Heart right ventricle (tissue), 16 donors: ENCODE measurements at regions not wholly inside any gene's neighbourhood (a gene's known extent, or its start where the extent isn't known, plus 50 kb on each side); places are given as distances from the start of the nearest gene placed in this dataset.

ENCODE experiments used
- ATAC-seq, 8 donors: fragments of 200-7000 bp; cut with Tn5 transposase; one replicate each; pipeline ENCODE4 v1.9.1; 2020; ENCODE audit warnings: mild to moderate bottlenecking in 8 of 8, moderate library complexity in 8 of 8, moderate number of reproducible peaks in 1 of 8
- DNase-seq, 2 donors: peaks; one replicate each; pipeline ENCODE4 v3.0.0-alpha.2; 2020
- H3K27ac ChIP-seq, 10 donors: fragments of 200-600 bp; sonication (generic) in 2 of 10; one replicate each; pipeline versions ENCODE4 v1.5.0 to v1.8.0; 2020 to 2022; ENCODE audit warnings: mild to moderate bottlenecking in 3 of 10
- H3K27me3 ChIP-seq, 7 donors: fragments of 200-600 bp; one replicate each; pipeline ENCODE4 v1.8.0; 2021 to 2022; ENCODE audit warnings: mild to moderate bottlenecking in 2 of 7
- H3K36me3 ChIP-seq, 9 donors: fragments of 200-600 bp; sonication (generic) in 1 of 9; one replicate each; pipeline versions ENCODE4 v1.5.0 to v1.8.0; 2020 to 2022; ENCODE audit warnings: mild to moderate bottlenecking in 2 of 9
- H3K4me1 ChIP-seq, 9 donors: fragments of 200-600 bp; sonication (generic) in 1 of 9; one replicate each; pipeline versions ENCODE4 v1.5.0 to v1.8.0; 2020 to 2022; ENCODE audit warnings: mild to moderate bottlenecking in 4 of 9
- H3K4me3 ChIP-seq, 10 donors: fragments of 200-600 bp; sonication (generic) in 2 of 10; one replicate each; pipeline versions ENCODE4 v1.5.0 to v1.8.0; 2020 to 2022; ENCODE audit warnings: mild to moderate bottlenecking in 7 of 10, moderate library complexity in 2 of 10
- H3K9me3 ChIP-seq, 11 donors: fragments of 200-600 bp in 10 of 11; sonication (generic) in 2 of 11; one replicate each; pipeline versions ENCODE4 v1.5.0 to v1.8.0; 2013 to 2022; ENCODE audit warnings: mild to moderate bottlenecking in 2 of 11, control low read depth in 1 of 11, moderate library complexity in 1 of 11
- CTCF ChIP-seq, 9 donors: fragments of 200-600 bp; sonication (generic) in 2 of 9; IDR thresholded peaks; one replicate each; pipeline versions ENCODE4 v1.5.0 to v1.8.0; 2021 to 2022; ENCODE audit warnings: antibody characterized with exemption in 9 of 9, mild to moderate bottlenecking in 5 of 9, moderate library complexity in 1 of 9
- WGBS, 2 donors: extraction: QIAGEN DNeasy Blood & Tissue Kit; methylation state at CpG; one replicate each; pipeline ENCODE4 v1.1.7; 2013; ENCODE audit warnings: inconsistent platforms in 1 of 2; 5-methylcytosine and 5-hydroxymethylcytosine counted together
- intact Hi-C, 10 donors: fragments of 100-400 bp; cut with DNase I; formaldehyde crosslinking; loops; one replicate each; pipeline versions ENCODE4 v1.11.1 to v1.14.2; 2022
- donor health status: Arrhythmogenic right ventricular cardiomyopathy.
- donor health status: ischemic (EF 13 %, LVEDD 7.1; RV severe dilation, severe dysfunction).
- donor health status: healthy with polysubstance abuse.
- donor health status: DM: no; HTN: yes; CAD: no.
- donor health status: DM: no; HTN: no; CAD: no.
- donor health status: ischemic (EF 25% LVEDD 6.9; RV normal size, moderate dysfunction).
- donor health status: ischemic (EF 25% LVEDD 5.7; RV mildly dilated, moderate dysfunction).
- donor health status: healthy.
- donor health status: DM: yes; HTN: yes; CAD: no.
- donor health status: Ischemic cardiomyopathy.
- donor health status: ischemic (EF 35%, LVEDD 5.7; RV mildly dilated, moderate dysfunction).
- donor health status: nonischemic (EF 11% LVEDD 7.7; RV severe dilation, severe dysfunction).
- donor health status: DM: yes; HTN: yes; CAD: no.
- donor health status: PGD.
- donor health status: ischemic (EF 29% LVEDD 5.4; RV normal size, mild dysfunction).
- donor health status: nonischemic (EF 23%, LVEDD 6.1; RV moderate dilation, normal function).

DNA sequence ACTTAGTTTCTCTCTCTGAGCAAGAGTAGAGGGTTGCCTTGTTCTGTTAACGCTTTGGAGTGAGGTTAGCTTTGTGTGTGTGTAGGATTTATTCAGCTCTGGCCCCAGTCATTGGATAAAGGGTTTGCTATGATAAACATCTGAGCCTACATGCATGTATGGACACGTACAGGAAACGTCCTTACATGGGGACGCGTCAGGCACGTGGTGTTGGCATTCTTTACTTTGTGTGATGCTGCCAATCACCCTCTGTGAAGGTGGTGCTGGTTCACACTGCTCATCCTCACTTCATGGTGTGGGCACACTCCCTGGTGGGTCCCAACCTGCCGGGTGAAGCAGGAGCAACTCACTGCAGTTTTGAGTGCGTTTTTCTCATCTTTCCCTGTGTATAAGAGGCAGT lies 53.4 kb upstream of the CD93 start:
- Histone ChIP-seq H3K4me1 (peaks cover 7 to 65% (median 22%) of the 10 kb centered on the region in 9 donors), H3K27me3 (no peaks in the 10 kb centered on the region), H3K9me3 (no peaks in the 10 kb centered on the region), H3K27ac (no peak overlapping the region), H3K4me3 (no peak overlapping the region), H3K36me3 (no peaks in the 10 kb centered on the region)
- no peak for TF ChIP-seq CTCF (IDR thresholded peaks at IDR 0.05)
- DNase-seq (no peak), ATAC-seq (no peak)
- intact Hi-C loops, result no loop called here
- WGBS, 2 donors, result 72 to 76% methylated on average over 8 of the region's 8 CpGs

- Histone ChIP-seq H3K4me1 (peaks cover 7 to 65% (median 25%) of the 10 kb centered on the region in 9 donors), H3K4me3 (no peak overlapping the region), H3K27ac (no peak overlapping the region), H3K27me3 (no peaks in the 10 kb centered on the region), H3K36me3 (no peaks in the 10 kb centered on the region), H3K9me3 (no peaks in the 10 kb centered on the region)
- WGBS, 2 donors, result 87% methylated on average over 3 of the region's 3 CpGs
- intact Hi-C loops, result no loop called here
- no peak for TF ChIP-seq CTCF (IDR thresholded peaks at IDR 0.05)
- ATAC-seq (no peak), DNase-seq (no peak)
Measured at GRCh38 chr20:23138682-23139081, 52.6 kb upstream of the CD93 start.

DNA sequence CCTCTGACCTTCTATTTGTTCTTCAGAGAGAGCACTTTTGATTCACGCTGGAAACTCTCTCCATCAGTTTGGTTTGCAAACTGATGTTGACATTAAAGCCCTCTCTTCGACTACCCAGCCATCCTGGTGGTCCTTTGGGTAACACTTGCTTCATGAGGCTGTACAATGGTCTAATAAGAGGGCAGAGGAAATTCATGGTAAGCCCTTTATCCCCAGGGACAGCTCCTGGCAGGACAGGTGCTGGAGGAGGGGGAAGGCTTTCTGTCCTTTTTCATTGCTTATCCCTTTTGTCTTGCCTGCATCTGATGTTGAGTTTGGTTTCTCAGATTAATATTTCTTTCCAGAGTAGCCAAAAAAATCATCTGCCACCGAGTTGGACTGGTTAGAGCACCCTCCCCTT lies 52.1 kb upstream of the CD93 start:
- no peaks in the 10 kb centered on the region for H3K27me3 ChIP-seq
- H3K27ac ChIP-seq, result no peak overlapping the region
- ATAC-seq, result no peak
- intact Hi-C loops, result no loop called here
- no peak overlapping the region for H3K4me3 ChIP-seq
- H3K9me3 ChIP-seq, result no peaks in the 10 kb centered on the region
- H3K4me1 ChIP-seq, result peaks cover 7 to 65% (median 25%) of the 10 kb centered on the region in 9 donors
- 80 to 90% methylated on average over 3 of the region's 3 CpGs for WGBS, 2 donors
- TF ChIP-seq CTCF (IDR thresholded peaks at IDR 0.05), result no peak
- DNase-seq, result no peak
- no peaks in the 10 kb centered on the region for H3K36me3 ChIP-seq

GRCh38 chr20:23136893-23137745 lies 51.0 kb upstream of the CD93 start:
- H3K36me3 ChIP-seq, result no peaks in the 10 kb centered on the region
- intact Hi-C loops, result no loop called here
- peak overlapping the region in 1 of 10 donors; percentile 80 for H3K27ac ChIP-seq
- DNase-seq (no peak), ATAC-seq (no peak)
- TF ChIP-seq CTCF (IDR thresholded peaks at IDR 0.05), result no peak
- no peak overlapping the region for H3K4me3 ChIP-seq
- no peaks in the 10 kb centered on the region for H3K9me3 ChIP-seq
- H3K4me1 ChIP-seq, result peaks cover 1 to 65% (median 24%) of the 10 kb centered on the region in 9 donors
- no peaks in the 10 kb centered on the region for H3K27me3 ChIP-seq
- WGBS, 2 donors, result 98% methylated on average over 20 of the region's 20 CpGs
